ENCODE measurements at regions not wholly inside any gene's neighbourhood (a gene's known extent, or its start where the extent isn't known, plus 50 kb on each side); places are given as distances from the start of the nearest gene placed in this dataset.

- Histone ChIP-seq H3K36me3 (ENCODE audit: control insufficient read depth in 4 of 4, insufficient read depth in 4 of 4, low read length in 4 of 4) (no peaks in the 10 kb centered on the region), H3K9me3 (ENCODE audit: control insufficient read depth in 4 of 4, insufficient read depth in 3 of 4, low read length in 3 of 4) (no peaks in the 10 kb centered on the region), H3K27ac (ENCODE audit: low read depth in 1 of 2, low read length in 1 of 2) (no peak overlapping the region), H3K27me3 (ENCODE audit: control insufficient read depth in 3 of 3, insufficient read depth in 3 of 3, low read length in 2 of 3) (peaks cover 0 to 2% (median 0%) of the 10 kb centered on the region in 3 donors), H3K4me3 (no peak overlapping the region), H3K4me1 (ENCODE audit: control insufficient read depth in 5 of 5, insufficient read depth in 5 of 5, low read length in 5 of 5) (peaks cover 0 to 21% (median 0%) of the 10 kb centered on the region in 5 donors), H3K9ac (ENCODE audit: insufficient read depth in 1 of 2, low read length in 2 of 2) (no peak overlapping the region)
- no peak for ATAC-seq (ENCODE audit: insufficient read depth, low FRiP score)
- WGBS, 2 donors = 74 to 87% methylated on average over 6 of the region's 6 CpGs
- no peak for TF ChIP-seq CTCF (IDR thresholded peaks at IDR 0.05; ENCODE audit: control extremely low read depth, extremely low read depth)
- DNase-seq = peak in 1 of 3 donors; percentile 17
Observed at GRCh38 chr4:181504924-181505323, 738.3 kb upstream of the TENM3 start.

GRCh38 chr4:181507180-181507835 is 735.9 kb upstream of the TENM3 start:
- no peak for ATAC-seq (ENCODE audit: insufficient read depth, low FRiP score)
- TF ChIP-seq CTCF (IDR thresholded peaks at IDR 0.05; ENCODE audit: control extremely low read depth, extremely low read depth) = no peak
- H3K27me3 ChIP-seq (ENCODE audit: control insufficient read depth in 3 of 3, insufficient read depth in 3 of 3, low read length in 2 of 3) = peaks cover 0 to 2% (median 0%) of the 10 kb centered on the region in 3 donors
- no peak for DNase-seq
- no peaks in the 10 kb centered on the region for H3K9me3 ChIP-seq (ENCODE audit: control insufficient read depth in 4 of 4, insufficient read depth in 3 of 4, low read length in 3 of 4)
- no peak overlapping the region for H3K9ac ChIP-seq (ENCODE audit: insufficient read depth in 1 of 2, low read length in 2 of 2)
- 75 to 79% methylated on average over 10 of the region's 10 CpGs for WGBS, 2 donors
- H3K27ac ChIP-seq (ENCODE audit: low read depth in 1 of 2, low read length in 1 of 2) = no peak overlapping the region
- peaks cover 0 to 23% (median 0%) of the 10 kb centered on the region in 5 donors for H3K4me1 ChIP-seq (ENCODE audit: control insufficient read depth in 5 of 5, insufficient read depth in 5 of 5, low read length in 5 of 5)
- no peak overlapping the region for H3K4me3 ChIP-seq
- no peaks in the 10 kb centered on the region for H3K36me3 ChIP-seq (ENCODE audit: control insufficient read depth in 4 of 4, insufficient read depth in 4 of 4, low read length in 4 of 4)

- Histone ChIP-seq H3K27ac (ENCODE audit: low read depth in 1 of 2, low read length in 1 of 2) (no peak overlapping the region), H3K36me3 (ENCODE audit: control insufficient read depth in 4 of 4, insufficient read depth in 4 of 4, low read length in 4 of 4) (no peaks in the 10 kb centered on the region), H3K9me3 (ENCODE audit: control insufficient read depth in 4 of 4, insufficient read depth in 3 of 4, low read length in 3 of 4) (no peaks in the 10 kb centered on the region), H3K4me3 (no peak overlapping the region), H3K9ac (ENCODE audit: insufficient read depth in 1 of 2, low read length in 2 of 2) (no peak overlapping the region), H3K4me1 (ENCODE audit: control insufficient read depth in 5 of 5, insufficient read depth in 5 of 5, low read length in 5 of 5) (peaks cover 0 to 23% (median 0%) of the 10 kb centered on the region in 5 donors), H3K27me3 (ENCODE audit: control insufficient read depth in 3 of 3, insufficient read depth in 3 of 3, low read length in 2 of 3) (peaks cover 0 to 2% (median 0%) of the 10 kb centered on the region in 3 donors)
- DNase-seq (no peak), ATAC-seq (ENCODE audit: insufficient read depth, low FRiP score) (no peak)
- TF ChIP-seq CTCF (IDR thresholded peaks at IDR 0.05; ENCODE audit: control extremely low read depth, extremely low read depth) = no peak
- WGBS, 2 donors = 74 to 76% methylated on average over 6 of the region's 6 CpGs
Observed at GRCh38 chr4:181507938-181508337, 735.3 kb upstream of the TENM3 start.

- ATAC-seq (ENCODE audit: insufficient read depth, low FRiP score) = no peak
- Histone ChIP-seq H3K4me1 (ENCODE audit: control insufficient read depth in 5 of 5, insufficient read depth in 5 of 5, low read length in 5 of 5) (peaks cover 0 to 21% (median 0%) of the 10 kb centered on the region in 5 donors), H3K9me3 (ENCODE audit: control insufficient read depth in 4 of 4, insufficient read depth in 3 of 4, low read length in 3 of 4) (no peaks in the 10 kb centered on the region), H3K36me3 (ENCODE audit: control insufficient read depth in 4 of 4, insufficient read depth in 4 of 4, low read length in 4 of 4) (no peaks in the 10 kb centered on the region), H3K9ac (ENCODE audit: insufficient read depth in 1 of 2, low read length in 2 of 2) (no peak overlapping the region), H3K4me3 (no peak overlapping the region), H3K27ac (ENCODE audit: low read depth in 1 of 2, low read length in 1 of 2) (no peak overlapping the region), H3K27me3 (ENCODE audit: control insufficient read depth in 3 of 3, insufficient read depth in 3 of 3, low read length in 2 of 3) (peaks cover 0 to 2% (median 0%) of the 10 kb centered on the region in 3 donors)
- no peak for DNase-seq
- no peak for TF ChIP-seq CTCF (IDR thresholded peaks at IDR 0.05; ENCODE audit: control extremely low read depth, extremely low read depth)
- 73 to 78% methylated on average over 6 of the region's 6 CpGs for WGBS, 2 donors
Observed at GRCh38 chr4:181508601-181509000, 734.6 kb upstream of the TENM3 start.
